Gastroesophageal sphincter (tissue), 3 donors: ENCODE measurements at regions not wholly inside any gene's neighbourhood (a gene's known extent, or its start where the extent isn't known, plus 50 kb on each side); places are given as distances from the start of the nearest gene placed in this dataset.

ENCODE experiments used
- POLR2A ChIP-seq, 2 donors: fragments of 450-650 bp; IDR thresholded peaks; one replicate each; pipeline ENCODE4 v1.6.1; 2017; ENCODE audit warnings: antibody characterized with exemption in 2 of 2, mild to moderate bottlenecking in 2 of 2, moderate library complexity in 1 of 2
- TF ChIP-seq, protein P1 (sequence below), 4 experiments: fragments of 200-600 bp in 2 of 4; fragments of 450-650 bp in 2 of 4; sonication (generic) in 1 of 4; IDR thresholded peaks; one replicate each; pipeline ENCODE4 v1.5.1; 2017 to 2019; ENCODE audit warnings: antibody characterized with exemption in 4 of 4, mild to moderate bottlenecking in 2 of 4, moderate library complexity in 2 of 4

DNA sequence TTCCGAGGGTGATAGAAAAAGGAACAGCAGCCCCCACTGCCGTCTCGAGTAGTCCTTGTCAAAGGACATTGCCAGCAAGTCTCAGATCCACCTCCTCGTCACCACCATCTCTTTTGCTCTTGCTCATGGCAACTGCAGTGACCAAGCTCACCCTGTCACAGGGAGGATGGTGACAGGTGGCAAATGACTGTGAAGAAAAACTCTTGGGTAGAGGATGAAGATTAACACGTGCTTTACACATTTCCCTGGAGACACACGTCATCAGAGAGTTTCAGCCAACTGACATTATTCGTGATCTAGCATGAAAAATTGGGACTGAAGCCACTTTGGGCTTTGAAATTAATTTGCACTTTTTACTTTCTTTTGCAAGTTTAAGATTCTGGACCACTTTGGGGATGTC, 174.3 kb downstream of the EBLN2 start:
- TF ChIP-seq, protein P1, sequence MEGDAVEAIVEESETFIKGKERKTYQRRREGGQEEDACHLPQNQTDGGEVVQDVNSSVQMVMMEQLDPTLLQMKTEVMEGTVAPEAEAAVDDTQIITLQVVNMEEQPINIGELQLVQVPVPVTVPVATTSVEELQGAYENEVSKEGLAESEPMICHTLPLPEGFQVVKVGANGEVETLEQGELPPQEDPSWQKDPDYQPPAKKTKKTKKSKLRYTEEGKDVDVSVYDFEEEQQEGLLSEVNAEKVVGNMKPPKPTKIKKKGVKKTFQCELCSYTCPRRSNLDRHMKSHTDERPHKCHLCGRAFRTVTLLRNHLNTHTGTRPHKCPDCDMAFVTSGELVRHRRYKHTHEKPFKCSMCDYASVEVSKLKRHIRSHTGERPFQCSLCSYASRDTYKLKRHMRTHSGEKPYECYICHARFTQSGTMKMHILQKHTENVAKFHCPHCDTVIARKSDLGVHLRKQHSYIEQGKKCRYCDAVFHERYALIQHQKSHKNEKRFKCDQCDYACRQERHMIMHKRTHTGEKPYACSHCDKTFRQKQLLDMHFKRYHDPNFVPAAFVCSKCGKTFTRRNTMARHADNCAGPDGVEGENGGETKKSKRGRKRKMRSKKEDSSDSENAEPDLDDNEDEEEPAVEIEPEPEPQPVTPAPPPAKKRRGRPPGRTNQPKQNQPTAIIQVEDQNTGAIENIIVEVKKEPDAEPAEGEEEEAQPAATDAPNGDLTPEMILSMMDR (IDR thresholded peaks at IDR 0.05): no peak
- no peak for TF ChIP-seq POLR2A (IDR thresholded peaks at IDR 0.05)
